HG02763 (cell line): ENCODE measurements at regions not wholly inside any gene's neighbourhood (a gene's known extent, or its start where the extent isn't known, plus 50 kb on each side); places are given as distances from the start of the nearest gene placed in this dataset.

Experiments used
- ATAC-seq: cut with Tn5 transposase; IDR thresholded peaks from one replicate; pipeline ENCODE4 v1.9.1; 2021; ENCODE audit warnings: mild to moderate bottlenecking, moderate library complexity; ENCODE audit not compliant: unreplicated experiment

DNA sequence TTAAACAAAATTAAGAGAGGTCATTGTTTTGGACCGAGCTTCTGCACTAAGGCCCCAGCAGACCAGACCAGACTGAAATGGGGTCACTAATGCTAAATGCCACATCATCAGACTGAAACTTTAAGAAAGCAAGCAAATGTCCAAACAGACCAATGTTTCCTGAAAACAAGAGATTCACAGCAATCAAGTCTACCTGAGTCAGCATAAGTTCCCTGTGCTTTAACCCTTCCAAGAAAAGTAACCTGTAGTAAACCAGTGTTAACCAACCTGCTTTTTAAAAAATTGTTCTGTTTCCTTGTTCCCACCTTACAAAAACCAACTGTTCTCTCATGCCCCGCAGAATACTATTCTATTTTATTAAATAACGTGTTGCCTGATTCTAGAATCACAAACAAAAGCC, 241.1 kb upstream of the GADL1 start:
- ATAC-seq, result no peak

DNA sequence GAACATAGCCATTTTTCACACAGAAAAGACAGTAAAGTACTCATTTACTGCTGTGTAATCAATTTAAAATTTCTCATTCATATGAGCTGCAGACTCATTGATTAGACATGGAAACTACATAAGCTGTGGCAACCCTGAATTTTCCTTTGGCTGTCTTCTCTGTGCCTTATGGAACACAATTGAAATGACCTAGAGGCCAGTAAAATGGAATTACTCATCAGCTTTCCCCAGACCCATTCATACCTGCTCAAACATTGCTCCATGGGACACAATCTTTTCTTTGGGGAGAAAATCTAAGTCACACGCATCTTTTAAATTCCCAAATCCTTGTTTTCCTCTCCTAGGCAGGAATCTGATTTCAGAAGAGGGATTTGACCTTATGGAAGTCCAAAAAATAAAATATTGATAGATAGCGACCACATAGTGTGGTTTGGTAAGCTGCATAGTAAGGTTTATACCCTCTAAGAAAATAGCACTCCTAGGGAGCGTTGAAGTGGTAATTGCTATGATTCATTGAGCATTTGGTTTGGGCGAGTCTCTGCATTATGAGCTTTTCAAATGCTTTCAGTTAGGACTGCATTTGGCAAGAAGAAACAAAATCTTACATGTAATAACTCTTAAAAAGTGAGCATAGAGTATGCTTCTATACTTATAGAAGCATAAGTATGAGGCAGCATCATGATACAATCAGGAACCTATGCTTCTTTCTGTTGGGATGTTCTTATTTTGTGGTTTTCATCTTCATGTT, 243.4 kb upstream of the GADL1 start:
- ATAC-seq, result no peak

DNA sequence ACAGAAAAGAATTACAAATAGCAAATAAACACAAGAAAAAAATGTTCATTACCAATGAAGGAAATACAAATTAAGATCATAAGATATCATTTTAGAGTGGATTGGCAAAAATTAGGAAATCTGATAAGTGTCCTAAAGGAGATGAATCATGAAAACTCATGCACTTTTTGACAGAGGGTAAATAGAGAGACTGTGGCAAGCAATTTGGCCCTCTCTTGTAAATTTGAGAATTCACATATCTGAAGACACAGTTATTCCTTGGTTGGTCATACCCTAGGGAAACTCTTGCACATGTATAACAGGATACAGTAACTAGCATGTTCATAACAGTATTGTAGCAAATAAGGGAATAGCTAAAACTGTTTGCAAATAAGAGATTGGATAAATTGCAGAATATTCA, 246.0 kb upstream of the GADL1 start:
- no peak for ATAC-seq

DNA sequence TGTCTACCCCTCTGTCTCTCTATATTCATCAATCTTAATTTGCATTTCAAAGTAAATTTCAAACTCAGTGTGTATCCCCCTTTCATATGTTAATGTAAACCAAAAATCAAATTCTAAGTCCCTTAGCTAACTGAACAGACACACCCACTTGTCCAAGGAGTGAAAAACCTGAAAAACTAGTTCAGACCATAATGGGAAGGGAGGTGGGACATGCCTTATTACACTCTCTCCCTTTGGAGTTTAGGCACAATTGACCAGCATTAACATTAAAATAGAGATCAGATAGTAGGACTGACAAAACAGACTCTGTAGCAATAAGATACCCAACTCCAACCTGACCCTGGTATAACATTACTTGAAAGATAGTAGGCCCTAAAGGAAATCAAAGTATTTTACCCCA, 247.7 kb upstream of the GADL1 start:
- no peak for ATAC-seq

DNA sequence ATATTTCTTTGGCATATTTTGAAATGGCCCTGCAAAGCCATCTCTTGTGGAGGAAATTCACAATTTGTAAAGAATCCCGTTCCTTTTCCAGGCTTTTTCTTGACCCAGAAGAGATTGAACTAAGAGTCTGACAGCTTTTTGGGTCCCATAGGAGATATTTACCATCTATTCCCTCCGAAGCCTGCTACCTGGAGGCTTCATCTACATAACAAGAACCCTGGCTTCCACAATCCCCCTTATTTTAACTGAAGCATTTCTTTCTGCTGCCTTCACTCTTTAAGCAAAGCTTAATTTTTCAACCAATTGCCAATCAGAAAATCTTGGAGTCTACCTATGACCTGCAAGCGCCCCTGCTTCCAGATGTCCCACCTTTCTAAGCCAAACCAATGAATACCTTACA, 248.1 kb upstream of the GADL1 start:
- ATAC-seq, result no peak

DNA sequence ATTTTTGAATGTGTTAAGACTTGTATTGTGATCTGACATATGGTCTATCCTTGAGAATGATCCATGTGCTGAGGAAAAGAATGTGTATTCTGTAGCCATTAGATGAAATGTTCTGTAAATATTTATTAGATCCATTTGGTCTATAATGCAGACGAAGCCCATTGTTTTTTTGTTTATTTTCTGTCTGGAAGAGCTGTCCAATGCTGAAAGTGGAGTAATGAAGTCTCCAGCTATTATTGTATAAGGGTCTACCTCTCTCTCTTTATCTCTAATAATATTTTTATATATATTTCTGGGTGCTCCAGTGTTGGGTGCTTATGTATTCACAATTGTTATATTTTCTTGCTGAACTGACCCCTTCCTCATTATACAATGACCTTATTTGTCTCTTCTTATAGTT, 250.6 kb upstream of the GADL1 start:
- ATAC-seq, result no peak

DNA sequence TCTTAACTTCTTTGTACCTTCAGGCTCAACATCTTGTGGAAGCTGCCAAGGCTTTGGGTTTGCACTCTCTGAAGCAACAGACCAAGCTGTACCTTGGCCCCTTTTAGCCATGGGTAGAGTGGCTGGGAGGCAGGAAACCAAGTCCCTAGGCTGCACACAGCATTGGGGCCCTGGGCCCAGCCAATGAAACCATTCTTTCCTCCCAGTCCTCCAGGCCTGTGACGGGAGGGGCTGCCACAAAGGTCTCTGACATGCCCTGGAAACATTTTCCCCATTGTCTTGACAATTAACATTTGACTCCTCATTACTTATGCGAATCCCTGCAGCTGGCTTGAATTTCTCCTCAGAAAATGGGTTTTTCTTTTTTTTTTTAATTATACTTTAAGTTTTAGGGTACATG, 253.1 kb upstream of the GADL1 start:
- ATAC-seq, result no peak

DNA sequence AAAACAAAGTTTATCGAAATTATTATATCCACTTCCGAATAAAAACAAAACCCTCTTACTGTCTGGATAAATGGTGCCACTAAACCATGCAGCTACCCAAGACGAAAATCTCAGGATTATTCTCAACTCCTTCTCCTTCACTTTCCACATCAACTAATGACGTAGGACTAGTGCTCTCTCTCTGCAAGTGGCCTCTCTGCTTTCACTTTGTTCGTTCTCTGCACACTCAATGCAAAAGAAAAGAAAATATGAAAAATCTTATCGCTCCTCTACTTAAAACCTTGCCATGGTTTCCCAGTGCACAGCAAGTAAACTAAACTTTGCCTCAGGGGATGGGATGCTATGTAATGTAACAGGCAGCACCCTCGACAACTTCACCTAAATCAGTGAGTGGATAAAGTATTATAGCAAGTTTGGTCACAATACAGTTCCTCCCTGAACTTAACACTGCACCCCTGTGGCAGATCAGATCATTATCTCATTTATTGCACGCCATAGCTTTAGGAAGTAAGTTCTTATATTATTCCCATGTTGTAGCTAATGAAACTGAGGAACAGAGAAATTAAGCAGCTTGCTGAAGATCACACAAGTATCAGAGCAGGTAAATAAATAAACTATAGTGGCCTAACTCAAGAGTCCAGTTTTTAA, 262.7 kb upstream of the GADL1 start:
- ATAC-seq, result no peak

DNA sequence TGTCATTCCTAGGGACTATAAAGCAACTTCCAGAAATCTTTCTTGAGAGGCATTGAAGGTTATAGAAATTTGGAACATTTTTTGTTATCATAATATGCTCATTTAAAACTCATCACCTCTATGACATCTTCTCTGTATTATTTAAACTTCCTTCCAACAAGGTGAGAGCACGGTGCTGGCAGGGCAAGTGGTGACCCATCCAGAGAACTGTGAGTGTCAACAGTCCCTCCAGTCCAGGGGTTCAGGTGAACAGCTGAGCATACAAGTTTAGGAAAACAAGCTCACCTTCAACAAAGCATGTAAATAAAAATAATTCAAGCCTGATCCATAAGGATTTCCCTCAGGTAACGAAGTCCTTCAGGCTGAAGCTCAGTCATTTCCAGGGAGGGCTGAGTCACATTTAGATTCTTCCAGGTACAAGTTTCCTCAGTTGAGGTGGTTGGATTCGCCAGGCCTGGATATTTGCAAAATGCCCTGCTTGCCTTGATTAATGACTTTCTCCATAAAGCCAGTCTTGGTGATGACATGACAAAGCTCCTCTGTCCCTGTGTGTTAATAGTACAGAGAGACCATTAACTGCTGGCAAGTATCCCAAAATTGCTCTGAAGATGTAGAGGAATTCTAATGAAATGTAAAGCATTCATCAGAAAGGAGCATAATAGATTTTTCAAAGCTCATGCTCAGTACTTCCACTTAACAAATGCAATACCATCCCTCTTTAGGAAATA, 263.6 kb upstream of the GADL1 start:
- ATAC-seq, result no peak

DNA sequence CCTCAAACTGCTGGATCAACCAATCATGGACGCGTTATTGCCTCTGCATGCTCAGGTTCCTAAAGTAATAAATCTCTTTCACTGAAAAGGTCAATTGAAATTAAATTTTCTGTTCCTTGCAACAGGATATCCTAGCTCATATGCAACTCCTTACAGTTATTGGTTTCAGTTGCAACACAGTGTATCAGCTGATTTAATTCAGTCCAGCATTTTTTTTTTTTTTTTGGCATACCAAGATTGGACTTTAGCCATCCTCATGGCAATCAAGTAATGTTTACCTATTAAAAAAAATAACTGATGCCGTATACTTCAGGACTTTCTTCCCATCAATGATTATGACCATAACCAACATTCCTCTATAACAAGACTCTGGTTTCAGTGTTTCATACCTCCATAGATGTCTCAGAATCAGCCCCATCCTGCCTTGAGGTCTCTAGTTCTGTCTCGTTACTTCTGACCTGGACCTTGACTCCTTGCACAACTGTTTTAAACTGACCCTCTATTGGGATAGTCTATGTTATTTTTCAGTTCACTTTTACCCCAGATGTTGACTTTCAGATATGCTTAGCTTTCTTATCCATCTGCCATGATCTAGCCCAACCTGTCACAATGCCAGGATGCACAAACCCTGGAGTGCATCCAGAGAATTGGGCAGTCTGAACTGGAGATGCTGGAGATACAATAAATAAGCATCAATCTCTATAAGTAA, 265.0 kb upstream of the GADL1 start:
- ATAC-seq, result no peak

DNA sequence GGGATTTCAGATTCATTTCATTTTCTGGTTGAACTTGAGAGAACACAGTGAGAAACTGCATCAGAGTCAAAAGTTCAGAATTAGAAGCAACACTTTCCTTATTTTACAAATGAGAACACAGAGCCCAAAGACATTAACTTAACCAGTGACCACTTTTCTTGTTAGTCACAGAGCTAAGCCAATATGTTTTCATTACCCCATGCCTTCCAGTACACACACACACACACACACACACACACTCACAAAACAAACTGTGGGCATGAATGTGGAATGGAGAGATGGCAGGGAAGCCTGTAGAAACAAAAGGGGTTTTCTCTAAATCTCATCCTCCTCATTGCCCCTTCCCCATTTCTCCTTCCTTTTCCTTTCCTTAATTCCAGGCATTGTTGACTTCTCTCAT, 267.4 kb upstream of the GADL1 start:
- no peak for ATAC-seq

DNA sequence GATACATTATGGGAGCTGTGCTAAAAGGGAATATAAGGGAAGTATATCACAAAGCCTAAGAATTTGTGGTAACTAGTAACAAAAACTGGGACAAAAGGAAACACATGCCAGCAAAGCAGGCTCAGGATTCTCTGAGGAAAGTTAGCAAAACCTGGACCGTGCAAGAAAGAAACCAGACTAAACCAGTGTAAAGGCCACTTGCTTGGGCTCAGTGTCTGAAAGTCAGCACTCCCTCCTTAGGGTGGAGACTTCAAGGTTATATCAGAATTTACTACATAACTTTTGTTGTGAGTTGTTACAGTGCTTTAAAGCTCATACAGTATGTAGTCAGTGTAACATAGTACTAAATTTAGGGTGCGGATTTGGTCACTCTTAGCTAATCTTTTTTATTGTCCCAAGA, 269.9 kb upstream of the GADL1 start:
- ATAC-seq, result no peak

DNA sequence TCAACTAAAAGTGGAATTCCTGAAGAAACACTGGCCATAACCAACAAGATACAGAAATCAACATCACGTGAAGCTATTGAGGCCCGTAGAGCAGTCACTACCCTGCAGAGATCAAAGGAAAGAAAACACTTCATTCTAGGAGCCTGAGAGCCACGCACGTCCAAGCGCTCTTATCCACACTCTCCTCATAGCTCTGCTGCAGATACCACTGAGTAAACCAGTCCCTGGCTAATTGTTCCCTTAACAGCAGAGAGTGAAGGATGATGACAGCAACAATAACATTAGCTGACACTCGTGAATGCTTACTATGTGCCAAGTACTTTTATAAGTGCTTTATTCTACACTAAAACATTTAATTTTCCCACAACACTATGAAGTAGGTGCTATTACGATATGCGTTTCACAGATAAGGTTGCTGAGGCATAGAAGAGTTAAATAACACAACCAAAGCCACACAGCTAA, 271.0 kb upstream of the GADL1 start:
- no peak for ATAC-seq

DNA sequence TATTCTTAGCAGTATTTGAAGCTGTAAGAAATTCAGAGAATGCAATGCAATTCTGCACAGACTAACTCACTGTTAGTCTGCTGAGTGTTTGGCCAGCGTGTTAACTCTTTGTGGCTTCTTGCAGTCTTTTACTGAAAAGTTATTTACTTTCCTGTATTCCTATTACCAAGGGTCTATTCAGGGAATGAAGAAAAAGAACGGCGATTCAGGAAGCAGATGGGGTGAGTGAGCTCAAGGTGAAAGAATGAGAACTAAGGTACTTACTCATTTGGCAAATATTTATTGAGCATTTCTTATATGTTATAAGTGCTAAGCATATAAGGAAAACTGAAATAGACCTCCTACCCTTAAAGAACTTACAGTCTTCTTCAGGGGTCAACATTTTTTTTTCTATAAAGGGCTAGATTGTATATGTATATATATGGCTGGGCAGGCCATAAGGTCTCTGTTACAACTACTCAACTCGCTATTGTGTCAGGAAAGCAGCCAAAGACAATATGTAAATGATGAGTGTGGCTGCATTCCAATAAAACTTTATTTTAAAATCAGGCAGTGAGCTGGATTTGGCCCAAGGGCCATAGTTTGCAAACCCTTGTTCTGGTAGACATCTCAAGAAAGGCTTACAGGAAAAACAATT, 271.9 kb upstream of the GADL1 start:
- ATAC-seq, result no peak

DNA sequence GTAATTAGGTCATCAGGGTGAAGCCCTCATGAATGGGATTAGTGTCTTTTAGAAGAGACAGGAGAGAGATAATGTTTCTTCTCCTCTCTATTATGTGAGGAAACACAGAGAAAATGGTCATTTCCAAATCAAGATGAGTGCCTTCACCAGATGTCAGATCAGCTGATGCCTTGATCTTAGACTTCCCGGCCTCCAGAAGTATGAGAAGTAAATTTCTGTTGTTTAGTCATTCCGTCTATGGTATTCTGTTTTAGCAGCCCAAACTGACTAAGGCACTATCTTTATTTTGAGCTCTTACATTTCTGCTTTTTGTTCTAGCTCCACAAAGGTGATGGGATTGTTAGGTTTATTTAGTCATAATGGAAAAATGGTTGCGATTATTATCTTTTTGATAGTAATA, 273.2 kb upstream of the GADL1 start:
- no peak for ATAC-seq

DNA sequence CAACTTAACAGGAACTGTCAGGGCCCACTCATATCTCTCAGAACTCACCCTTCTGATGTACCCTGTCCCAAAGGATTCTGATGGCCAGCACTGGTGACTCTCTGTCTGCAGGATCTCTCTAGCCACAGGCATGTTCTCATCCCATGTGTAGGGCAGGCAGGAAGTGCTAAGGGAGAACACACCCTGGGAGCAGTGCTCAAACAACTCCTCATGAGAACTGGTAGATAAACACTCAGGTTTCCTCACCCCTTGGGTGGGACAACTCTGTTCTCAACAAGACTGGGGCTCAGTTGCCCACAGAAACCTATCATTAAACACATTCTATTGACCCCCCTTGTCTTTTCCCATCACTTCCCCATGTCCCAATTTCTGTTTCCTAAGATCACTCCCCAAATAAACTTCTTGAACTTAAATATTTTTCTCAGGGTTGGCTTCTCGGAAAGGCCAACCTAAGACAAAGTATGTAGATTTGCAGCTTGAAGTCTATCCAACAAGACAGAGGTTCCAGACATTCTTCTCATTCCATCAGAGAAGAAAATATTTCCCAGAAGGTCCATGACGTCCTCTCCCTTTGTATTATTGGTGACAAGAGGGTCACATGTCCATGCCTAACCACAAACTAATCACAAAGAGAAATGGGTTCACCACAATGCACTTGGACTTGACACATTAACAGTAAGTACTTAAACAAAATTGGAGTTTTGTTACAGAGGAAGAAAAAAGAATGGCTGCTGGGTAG, 276.6 kb upstream of the GADL1 start:
- ATAC-seq, result no peak

DNA sequence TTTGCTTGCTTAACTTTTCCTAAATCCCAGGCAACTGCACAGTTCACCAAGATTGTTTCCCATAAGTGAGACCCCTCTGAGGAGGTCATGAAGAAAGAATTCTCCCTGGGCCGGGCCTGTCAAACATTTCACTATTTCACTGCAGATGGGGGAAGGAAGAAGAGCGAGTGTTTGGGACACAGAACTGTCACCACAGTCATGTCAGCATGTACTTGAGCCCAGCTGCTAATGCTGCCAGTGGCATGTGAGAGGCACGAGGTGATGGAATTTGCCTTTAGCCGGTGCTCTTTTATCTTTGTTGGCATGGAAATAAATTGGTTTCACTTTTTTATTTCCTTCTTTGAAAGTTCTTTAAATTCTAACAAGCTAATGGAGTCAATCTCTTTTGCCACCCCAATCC, 277.9 kb upstream of the GADL1 start:
- no peak for ATAC-seq

DNA sequence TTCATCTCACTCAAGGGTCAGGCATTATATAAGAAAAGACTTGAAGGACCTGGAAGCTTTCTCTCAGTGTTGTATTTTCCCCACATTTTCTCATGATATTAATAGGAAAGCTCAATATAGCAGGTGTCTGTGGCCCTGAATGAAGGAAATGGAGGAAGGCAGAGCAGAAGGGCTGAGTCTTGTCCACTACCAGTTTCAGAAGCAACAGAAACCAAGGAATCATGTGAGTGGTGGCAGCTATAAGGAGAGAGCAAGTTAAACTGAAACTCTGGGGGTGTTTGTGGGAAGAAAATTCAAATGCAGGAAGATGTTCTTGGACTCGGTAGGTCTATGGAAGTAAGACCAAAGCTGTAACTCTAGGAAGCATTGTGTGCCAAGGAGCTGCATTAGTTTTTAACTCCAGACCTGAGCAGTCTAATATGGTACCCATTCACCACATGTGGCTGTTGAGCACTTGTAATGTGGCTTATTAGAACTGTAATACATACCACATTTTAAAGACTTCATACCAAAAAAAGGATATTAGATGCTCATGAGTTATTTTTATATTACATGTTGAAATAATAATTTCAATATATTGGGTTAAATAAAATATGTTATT, 278.8 kb upstream of the GADL1 start:
- ATAC-seq, result no peak

DNA sequence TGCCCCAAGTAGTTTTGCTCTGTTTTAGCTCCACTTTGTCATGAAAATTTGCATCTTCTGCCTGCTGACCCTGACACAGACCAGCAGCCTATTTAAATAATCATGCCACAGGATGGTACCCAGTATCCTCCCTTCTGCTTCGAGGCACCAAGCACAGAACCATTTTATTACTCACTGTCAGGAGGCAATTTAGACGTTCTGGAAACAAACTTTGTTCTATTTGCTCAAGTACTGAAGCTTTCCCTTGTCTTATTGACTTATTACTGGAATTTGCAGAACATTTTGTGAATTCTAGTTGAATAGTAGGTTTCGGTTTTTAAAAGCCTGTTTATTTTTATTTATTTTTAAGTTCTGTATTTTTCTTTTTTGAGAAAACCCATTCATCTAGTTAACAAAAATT, 279.6 kb upstream of the GADL1 start:
- no peak for ATAC-seq

DNA sequence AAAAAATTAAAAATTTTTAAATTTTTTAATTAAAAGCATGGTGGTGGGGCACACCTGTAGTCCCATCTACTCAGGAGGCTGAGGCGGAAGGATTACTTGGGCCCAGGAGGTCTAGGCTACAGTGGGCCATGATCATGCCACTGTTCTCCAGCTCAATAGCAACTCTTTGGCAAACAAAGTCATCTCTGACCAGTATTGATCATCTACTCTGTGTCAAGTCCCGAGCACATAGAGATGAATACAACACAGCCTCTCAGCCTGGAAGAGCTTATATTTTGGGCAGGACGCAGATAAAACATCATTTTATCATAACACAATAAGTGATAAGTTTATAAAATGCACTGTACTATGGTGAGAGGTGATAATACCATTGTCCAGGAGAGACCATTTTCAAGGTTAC, 281.6 kb upstream of the GADL1 start:
- no peak for ATAC-seq
